Effector memory CD4-positive, alpha-beta T cell (primary cell): ENCODE measurements at regions not wholly inside any gene's neighbourhood (a gene's known extent, or its start where the extent isn't known, plus 50 kb on each side); places are given as distances from the start of the nearest gene placed in this dataset.

Source experiments
- DNase-seq, 3 donors: peaks; one replicate each; pipeline ENCODE4 v3.0.0-alpha.2; 2020
- H3K27ac ChIP-seq: 2 replicates; pipeline ENCODE4 v1.7.0; 2013; ENCODE audit warnings: mild to moderate bottlenecking, low read length, moderate library complexity; ENCODE audit not compliant: insufficient read depth, poor library complexity, severe bottlenecking
- H3K27me3 ChIP-seq: replicated peaks from 2 replicates; pipeline ENCODE4 v1.7.0; 2013; ENCODE audit warnings: mild to moderate bottlenecking, low read length; ENCODE audit not compliant: insufficient read depth, control insufficient read depth, poor library complexity, severe bottlenecking
- H3K36me3 ChIP-seq: 2 replicates; pipeline ENCODE4 v1.7.0; 2013; ENCODE audit warnings: mild to moderate bottlenecking, low read length, moderate library complexity; ENCODE audit not compliant: control insufficient read depth, insufficient read depth
- H3K4me1 ChIP-seq: 2 replicates; pipeline ENCODE4 v1.7.0; 2013; ENCODE audit warnings: low read length, mild to moderate bottlenecking; ENCODE audit not compliant: control insufficient read depth, insufficient read depth, poor library complexity, severe bottlenecking
- H3K4me3 ChIP-seq: 2 replicates; pipeline ENCODE4 v1.7.0; 2013; ENCODE audit warnings: low read length, low read depth, mild to moderate bottlenecking; ENCODE audit not compliant: insufficient read depth, poor library complexity, severe bottlenecking
- H3K9me3 ChIP-seq: 2 replicates; pipeline ENCODE4 v1.7.0; 2013; ENCODE audit warnings: mild to moderate bottlenecking, low read length, moderate library complexity; ENCODE audit not compliant: control insufficient read depth

DNA sequence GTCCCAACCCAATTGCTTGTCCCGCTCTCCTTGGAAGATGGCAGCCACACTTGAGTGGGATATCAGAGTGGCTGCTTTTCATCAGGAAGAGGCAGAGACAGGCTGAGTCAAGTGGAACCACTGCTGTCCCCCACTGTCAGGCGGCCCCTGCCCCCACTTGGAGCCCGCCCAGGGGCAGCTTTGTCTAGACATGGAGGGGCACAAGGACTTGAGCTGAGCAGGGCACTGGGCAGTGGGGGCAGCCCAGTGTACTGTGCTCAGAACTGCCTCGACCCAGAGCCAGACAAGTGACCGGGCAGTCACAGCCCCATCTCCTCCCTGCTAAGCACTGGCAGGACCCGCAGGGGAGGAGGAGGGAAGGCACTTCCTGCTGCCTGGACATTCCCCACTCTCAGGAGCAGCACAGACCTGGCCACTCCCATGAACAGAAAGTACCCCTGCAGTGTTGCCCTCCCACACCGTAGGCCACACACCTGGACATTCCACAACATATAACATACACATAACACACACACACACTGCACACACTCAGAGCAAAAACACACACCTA lies 91.0 kb downstream of the MRPL36 start:
- no peak overlapping the region for H3K4me3 ChIP-seq
- H3K27me3 ChIP-seq: no peaks in the 10 kb centered on the region
- no peaks in the 10 kb centered on the region for H3K36me3 ChIP-seq
- DNase-seq: no peak
- H3K27ac ChIP-seq: no peak overlapping the region
- no peaks in the 10 kb centered on the region for H3K9me3 ChIP-seq
- H3K4me1 ChIP-seq: no peaks in the 10 kb centered on the region

DNA sequence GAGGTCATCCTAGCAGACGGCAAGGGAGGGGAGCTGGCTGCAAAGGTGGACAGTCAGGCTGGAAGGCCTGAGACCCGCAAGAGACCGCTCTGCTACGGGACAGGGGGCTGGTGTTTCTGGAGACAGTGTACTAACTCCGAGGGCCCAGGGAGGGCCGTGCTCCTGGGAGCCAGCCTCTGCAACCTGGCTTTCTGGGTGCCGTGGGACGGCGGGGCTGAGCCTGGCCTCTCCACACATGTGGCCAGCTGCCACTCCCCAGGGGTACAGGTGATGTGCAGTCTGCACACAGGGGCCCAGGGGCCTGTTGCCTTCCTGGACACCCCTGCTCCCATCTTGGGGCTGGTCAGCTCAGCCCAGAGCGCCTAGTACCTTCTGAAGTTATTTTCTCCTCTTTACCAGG lies 92.2 kb downstream of the MRPL36 start:
- no peaks in the 10 kb centered on the region for H3K36me3 ChIP-seq
- H3K4me1 ChIP-seq: no peaks in the 10 kb centered on the region
- no peak overlapping the region for H3K4me3 ChIP-seq
- H3K27me3 ChIP-seq: no peaks in the 10 kb centered on the region
- H3K27ac ChIP-seq: no peak overlapping the region
- no peak for DNase-seq
- H3K9me3 ChIP-seq: no peaks in the 10 kb centered on the region

DNA sequence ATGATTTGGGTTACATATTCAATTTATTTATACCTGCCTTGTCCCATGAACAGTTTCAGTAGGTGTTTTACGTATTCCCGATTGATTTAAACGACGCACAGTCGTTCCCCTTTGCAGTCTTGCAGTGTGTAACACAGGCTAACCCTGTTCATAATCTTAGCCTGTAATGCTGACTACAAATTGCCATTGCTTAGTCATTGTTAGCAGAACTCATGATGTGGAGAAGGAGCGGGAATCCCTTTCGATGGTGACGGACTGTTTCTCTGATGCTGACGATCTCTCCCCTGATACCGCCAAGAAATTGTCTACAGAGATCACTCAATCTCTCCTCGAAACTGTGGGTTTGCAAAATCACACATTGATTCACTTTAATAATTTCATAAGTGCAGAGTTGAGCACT lies 93.2 kb downstream of the MRPL36 start:
- no peak overlapping the region for H3K4me3 ChIP-seq
- no peaks in the 10 kb centered on the region for H3K4me1 ChIP-seq
- no peaks in the 10 kb centered on the region for H3K9me3 ChIP-seq
- H3K27me3 ChIP-seq: no peaks in the 10 kb centered on the region
- no peak for DNase-seq
- no peak overlapping the region for H3K27ac ChIP-seq
- no peaks in the 10 kb centered on the region for H3K36me3 ChIP-seq

DNA sequence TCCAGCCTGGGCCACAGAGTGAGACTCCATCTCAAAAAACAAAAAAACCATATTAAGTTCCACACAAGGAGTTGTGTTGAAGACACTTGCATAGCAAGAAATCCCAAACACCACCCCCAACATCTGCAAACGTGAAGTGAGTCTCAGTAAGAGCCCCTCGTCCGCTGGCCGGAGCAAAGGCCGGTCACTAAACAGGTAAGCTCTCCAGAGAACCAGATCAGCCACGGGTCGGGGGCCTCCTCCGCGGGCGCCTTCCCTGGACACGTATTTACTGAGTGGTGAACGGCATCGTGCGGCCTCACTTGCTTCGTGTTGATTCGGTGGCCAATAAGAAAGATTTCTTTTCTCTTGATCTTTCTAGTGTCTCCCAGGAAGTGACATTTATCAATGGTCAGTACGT lies 93.6 kb downstream of the MRPL36 start:
- Histone ChIP-seq H3K27ac (no peak overlapping the region), H3K27me3 (no peaks in the 10 kb centered on the region), H3K36me3 (no peaks in the 10 kb centered on the region), H3K4me1 (no peaks in the 10 kb centered on the region), H3K4me3 (no peak overlapping the region), H3K9me3 (no peaks in the 10 kb centered on the region)
- DNase-seq: no peak

DNA sequence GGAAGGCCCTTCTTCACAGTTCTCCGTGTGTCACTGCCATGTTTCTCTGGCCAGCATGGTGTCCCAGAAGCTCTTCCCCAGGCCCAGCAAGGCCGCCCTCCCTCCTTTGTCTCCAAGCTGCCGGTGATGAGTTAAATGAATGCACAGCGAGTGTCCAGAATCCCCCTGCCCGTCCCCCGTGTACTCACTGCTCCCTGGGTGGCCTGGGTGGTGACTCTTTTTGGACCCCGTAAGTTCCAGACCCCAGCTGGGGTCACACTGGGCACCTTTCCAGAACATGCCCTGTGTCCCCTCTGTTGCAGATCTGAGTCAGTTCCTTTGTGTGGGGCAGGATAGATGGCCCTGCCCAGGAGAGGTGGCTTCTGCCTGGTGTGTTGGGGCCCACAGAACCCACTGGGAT lies 95.0 kb downstream of the MRPL36 start:
- H3K9me3 ChIP-seq: no peaks in the 10 kb centered on the region
- no peaks in the 10 kb centered on the region for H3K27me3 ChIP-seq
- H3K4me3 ChIP-seq: no peak overlapping the region
- no peak overlapping the region for H3K27ac ChIP-seq
- H3K36me3 ChIP-seq: no peaks in the 10 kb centered on the region
- DNase-seq: no peak
- no peaks in the 10 kb centered on the region for H3K4me1 ChIP-seq

DNA sequence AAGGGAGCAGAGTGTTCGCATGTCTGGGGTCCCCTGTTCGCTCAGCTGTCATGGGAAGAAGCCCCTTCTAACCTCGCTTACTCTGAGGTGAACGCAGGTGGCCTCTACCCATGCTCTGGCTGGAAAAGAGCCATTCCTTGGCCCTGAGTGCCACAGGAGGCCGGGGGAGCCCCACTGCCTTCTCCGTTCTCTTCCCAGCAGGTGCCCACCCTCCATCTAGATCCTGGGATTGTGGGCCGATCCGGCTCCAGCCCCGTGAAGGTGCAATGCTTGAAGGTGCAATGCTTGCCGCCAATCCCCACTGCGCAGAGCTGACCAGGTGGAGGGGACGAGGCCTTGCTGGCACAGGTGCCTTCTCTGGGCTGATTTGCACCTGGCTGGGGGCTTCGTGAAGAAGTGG lies 95.4 kb downstream of the MRPL36 start:
- Histone ChIP-seq H3K27me3 (no peaks in the 10 kb centered on the region), H3K27ac (no peak overlapping the region), H3K4me1 (no peaks in the 10 kb centered on the region), H3K4me3 (no peak overlapping the region), H3K36me3 (no peaks in the 10 kb centered on the region), H3K9me3 (no peaks in the 10 kb centered on the region)
- no peak for DNase-seq

DNA sequence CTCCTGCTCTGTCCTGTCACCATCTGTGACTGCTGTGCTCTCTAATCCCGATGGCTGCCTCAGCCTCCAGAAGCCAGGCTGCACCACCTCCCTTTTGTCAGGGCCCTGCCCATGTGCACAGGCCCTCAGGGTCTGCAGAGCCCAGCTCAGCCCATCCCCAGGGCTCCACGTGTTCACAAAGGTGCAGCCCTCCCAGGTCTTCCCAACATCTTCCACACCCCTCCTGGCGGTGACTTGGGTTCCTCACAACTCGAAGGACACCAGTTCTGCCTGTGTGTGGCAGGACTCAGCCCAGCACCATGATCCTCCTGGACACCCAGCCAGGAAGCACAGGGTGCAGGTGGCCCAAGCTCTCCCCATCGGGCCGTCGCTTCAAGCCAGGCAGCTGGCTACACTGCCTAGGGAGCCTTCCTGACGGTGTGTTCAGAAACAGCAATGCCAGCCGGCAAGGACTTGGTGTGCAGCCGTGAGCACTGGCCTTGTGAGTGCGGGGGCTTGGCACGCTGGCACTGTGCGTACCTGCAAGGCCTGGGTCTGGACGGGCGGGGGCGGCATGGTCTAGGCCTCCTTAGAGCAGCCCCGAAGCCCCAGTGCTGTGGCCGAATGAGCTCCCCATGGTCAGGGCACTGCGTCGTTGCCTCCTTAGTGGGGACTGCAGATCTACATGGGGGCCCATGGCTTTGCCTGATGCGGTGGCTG lies 96.1 kb downstream of the MRPL36 start:
- no peaks in the 10 kb centered on the region for H3K9me3 ChIP-seq
- H3K27ac ChIP-seq: no peak overlapping the region
- no peaks in the 10 kb centered on the region for H3K27me3 ChIP-seq
- H3K4me3 ChIP-seq: no peak overlapping the region
- DNase-seq: no peak
- H3K36me3 ChIP-seq: no peaks in the 10 kb centered on the region
- H3K4me1 ChIP-seq: no peaks in the 10 kb centered on the region

DNA sequence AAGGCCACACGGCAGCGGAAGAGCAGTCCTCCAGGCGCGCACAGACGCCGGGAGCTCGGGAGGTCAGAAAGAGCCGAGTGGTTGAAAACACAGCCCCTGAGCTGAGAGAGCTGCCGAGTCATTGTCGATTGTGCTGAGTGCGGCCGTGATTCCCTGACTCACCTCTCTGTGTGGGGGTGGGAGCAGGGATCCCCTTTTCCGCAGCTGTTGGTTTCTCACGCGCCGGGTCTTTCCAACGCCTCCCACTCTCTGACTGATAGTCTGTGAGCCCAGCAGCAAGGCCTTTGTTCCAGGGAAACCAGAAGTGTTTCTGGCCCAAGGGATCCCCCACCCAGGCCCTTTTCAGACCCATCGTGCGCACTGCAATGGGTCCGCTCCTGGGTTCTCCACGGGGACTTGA lies 97.3 kb downstream of the MRPL36 start:
- Histone ChIP-seq H3K9me3 (no peaks in the 10 kb centered on the region), H3K4me1 (no peaks in the 10 kb centered on the region), H3K27ac (no peak overlapping the region), H3K27me3 (no peaks in the 10 kb centered on the region), H3K36me3 (no peaks in the 10 kb centered on the region), H3K4me3 (no peak overlapping the region)
- no peak for DNase-seq

DNA sequence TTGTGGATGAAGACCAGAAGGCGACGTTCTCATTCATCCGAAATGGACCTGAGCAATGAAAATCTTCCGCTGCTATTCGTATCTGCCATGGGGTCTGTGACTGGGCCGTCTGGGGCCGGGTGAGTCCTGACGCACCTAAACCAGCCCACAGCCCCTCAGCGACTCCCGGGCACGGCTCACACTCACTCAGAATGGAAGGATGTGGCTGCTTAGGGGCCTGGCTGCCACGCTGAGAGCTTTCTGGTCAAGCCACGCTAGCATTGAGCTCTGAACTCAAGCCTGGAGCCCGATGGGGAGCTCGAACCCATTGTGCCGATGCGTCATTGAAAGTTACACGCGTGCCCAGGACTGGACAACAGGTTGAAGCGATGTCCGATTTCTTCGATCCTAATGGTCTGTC lies 97.8 kb downstream of the MRPL36 start:
- Histone ChIP-seq H3K9me3 (no peaks in the 10 kb centered on the region), H3K27me3 (no peaks in the 10 kb centered on the region), H3K36me3 (no peaks in the 10 kb centered on the region), H3K4me1 (no peaks in the 10 kb centered on the region), H3K27ac (no peak overlapping the region), H3K4me3 (no peak overlapping the region)
- no peak for DNase-seq

DNA sequence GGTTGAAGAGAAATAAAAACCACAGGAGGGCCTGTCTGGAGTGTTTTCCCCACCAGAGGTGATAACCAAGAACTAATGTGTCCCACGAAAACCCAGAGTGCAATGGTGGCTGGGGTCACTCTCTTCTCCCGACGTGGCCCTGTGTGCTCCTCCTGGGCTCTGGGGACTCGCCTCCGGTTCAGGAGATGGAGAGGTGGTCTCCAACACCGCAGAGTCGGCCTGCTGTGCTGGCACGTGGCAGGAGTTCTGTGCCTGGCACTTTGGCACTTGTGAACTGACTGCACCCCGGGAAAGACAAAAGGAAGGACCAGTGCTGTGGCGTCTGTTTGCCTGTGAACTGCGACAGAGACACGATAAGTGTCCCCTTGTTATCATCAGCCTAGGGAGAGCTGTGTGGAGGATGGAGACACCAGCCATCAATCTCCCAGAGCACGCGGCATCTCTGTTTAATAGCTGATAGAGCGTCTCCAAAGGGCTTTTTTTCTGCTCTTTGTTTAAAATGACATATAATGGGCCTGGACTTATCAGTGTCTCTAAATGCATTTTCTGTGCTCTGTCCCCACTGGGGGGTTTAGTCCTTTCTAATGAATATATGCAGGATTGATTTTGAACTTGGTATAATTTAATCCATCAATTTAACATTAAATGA lies 98.3 kb downstream of the MRPL36 start:
- H3K27ac ChIP-seq: no peak overlapping the region
- no peak for DNase-seq
- H3K4me1 ChIP-seq: no peaks in the 10 kb centered on the region
- H3K4me3 ChIP-seq: no peak overlapping the region
- H3K9me3 ChIP-seq: no peaks in the 10 kb centered on the region
- H3K27me3 ChIP-seq: no peaks in the 10 kb centered on the region
- no peaks in the 10 kb centered on the region for H3K36me3 ChIP-seq
